ENCODE measurements at regions not wholly inside any gene's neighbourhood (a gene's known extent, or its start where the extent isn't known, plus 50 kb on each side); places are given as distances from the start of the nearest gene placed in this dataset.
"Not testable (repeated sequence)": the region's sequence is repeated elsewhere in the genome, so short reads cannot be mapped to it uniquely, and the experiment has no call there.

- no peak for DNase-seq (ENCODE audit: low read depth in 4 of 4, low spot score in 2 of 4)
Observed at GRCh38 chrX:93868289-93868965, 194.4 kb downstream of the FAM133A start.

GRCh38 chrX:93874554-93874953, 200.5 kb downstream of the FAM133A start:
- DNase-seq (ENCODE audit: low read depth in 4 of 4, low spot score in 2 of 4), result peak in 1 of 4 donors; percentile 16

- DNase-seq (ENCODE audit: low read depth in 4 of 4, low spot score in 2 of 4), result no peak
Observed at GRCh38 chrX:93875621-93876282, 201.7 kb downstream of the FAM133A start.

- not testable (repeated sequence) for DNase-seq (ENCODE audit: low read depth in 4 of 4, low spot score in 2 of 4)
Observed at GRCh38 chrX:93921041-93921440, 247.0 kb downstream of the FAM133A start.

GRCh38 chrX:93932471-93933220, 258.6 kb downstream of the FAM133A start:
- DNase-seq (ENCODE audit: low read depth in 4 of 4, low spot score in 2 of 4), result no peak

- DNase-seq (ENCODE audit: low read depth in 4 of 4, low spot score in 2 of 4), result no peak
Observed at GRCh38 chrX:93977641-93978040, 303.6 kb downstream of the FAM133A start.

GRCh38 chrX:93985344-93986307, 311.6 kb downstream of the FAM133A start:
- no peak for DNase-seq (ENCODE audit: low read depth in 4 of 4, low spot score in 2 of 4)
